ENCODE measurements at regions not wholly inside any gene's neighbourhood (a gene's known extent, or its start where the extent isn't known, plus 50 kb on each side); places are given as distances from the start of the nearest gene placed in this dataset.

- Histone ChIP-seq H3K27me3 (ENCODE audit: control insufficient read depth in 2 of 2, insufficient read depth in 2 of 2, low read length in 2 of 2) (no peaks in the 10 kb centered on the region), H3K4me3 (ENCODE audit: low read length) (no peak overlapping the region), H3K9me3 (ENCODE audit: control insufficient read depth in 2 of 3, low read length in 3 of 3) (no peaks in the 10 kb centered on the region), H3K36me3 (ENCODE audit: control insufficient read depth in 2 of 3, insufficient read depth in 3 of 3, low read length in 3 of 3) (no peaks in the 10 kb centered on the region), H3K27ac (ENCODE audit: low read depth, low read length) (no peak overlapping the region), H3K4me1 (ENCODE audit: control insufficient read depth in 2 of 2, insufficient read depth in 2 of 2, low read length in 2 of 2) (no peaks in the 10 kb centered on the region)
- no peak overlapping the region for H3K4me3 Mint-ChIP-seq
- intact Hi-C loops (cut with micrococcal nuclease): no loop called here
- no peak for ATAC-seq
- DNase-seq: no peak
- no peaks in the 10 kb centered on the region for H3K36me3 Mint-ChIP-seq
- CTCF ChIA-PET: no interaction called here
- H3K4me1 Mint-ChIP-seq: no peaks in the 10 kb centered on the region
- H3K27me3 Mint-ChIP-seq: no peaks in the 10 kb centered on the region
- POLR2A ChIA-PET: no interaction called here
- peaks cover 2 to 46% (median 9%) of the 10 kb centered on the region in 11 donors for H3K9me3 Mint-ChIP-seq
- no peak overlapping the region for H3K27ac Mint-ChIP-seq
Observed at GRCh38 chr6:165042912-165043311, 266.5 kb downstream of the C6orf118 start.

DNA sequence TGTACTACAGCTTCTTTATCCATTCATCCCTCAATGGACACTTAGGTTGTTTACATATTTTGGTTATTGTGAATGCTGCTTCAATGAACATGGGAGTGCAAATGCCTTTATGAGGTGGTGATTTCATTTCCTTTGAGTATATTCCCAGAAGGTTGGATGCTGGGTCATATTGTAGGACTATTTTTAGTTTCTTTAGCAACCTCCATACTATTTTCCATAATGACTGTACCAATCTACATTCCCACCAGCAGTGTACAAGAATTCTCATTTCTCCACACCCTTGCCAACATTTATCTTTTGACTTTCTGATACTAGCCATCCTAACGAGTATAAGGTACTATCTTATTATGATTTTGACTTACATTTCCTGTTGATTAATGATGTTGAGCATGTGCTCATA is 269.0 kb downstream of the C6orf118 start:
- intact Hi-C loops (cut with micrococcal nuclease): no loop called here
- Histone ChIP-seq H3K36me3 (ENCODE audit: control insufficient read depth in 2 of 3, insufficient read depth in 3 of 3, low read length in 3 of 3) (no peaks in the 10 kb centered on the region), H3K9me3 (ENCODE audit: control insufficient read depth in 2 of 3, low read length in 3 of 3) (no peaks in the 10 kb centered on the region), H3K4me3 (ENCODE audit: low read length) (no peak overlapping the region), H3K4me1 (ENCODE audit: control insufficient read depth in 2 of 2, insufficient read depth in 2 of 2, low read length in 2 of 2) (no peaks in the 10 kb centered on the region), H3K27me3 (ENCODE audit: control insufficient read depth in 2 of 2, insufficient read depth in 2 of 2, low read length in 2 of 2) (no peaks in the 10 kb centered on the region), H3K27ac (ENCODE audit: low read depth, low read length) (no peak overlapping the region)
- H3K9me3 Mint-ChIP-seq: peaks cover 3 to 43% (median 9%) of the 10 kb centered on the region in 11 donors
- H3K4me1 Mint-ChIP-seq: no peaks in the 10 kb centered on the region
- no peaks in the 10 kb centered on the region for H3K36me3 Mint-ChIP-seq
- H3K27ac Mint-ChIP-seq: no peak overlapping the region
- CTCF ChIA-PET: no interaction called here
- no peak for ATAC-seq
- H3K27me3 Mint-ChIP-seq: no peaks in the 10 kb centered on the region
- H3K4me3 Mint-ChIP-seq: no peak overlapping the region
- no peak for DNase-seq
- POLR2A ChIA-PET: no interaction called here

- H3K4me1 ChIP-seq (ENCODE audit: control insufficient read depth in 2 of 2, insufficient read depth in 2 of 2, low read length in 2 of 2): no peaks in the 10 kb centered on the region
- Mint-ChIP-seq H3K9me3 (peaks cover 2 to 28% (median 11%) of the 10 kb centered on the region in 11 donors), H3K4me1 (no peaks in the 10 kb centered on the region), H3K4me3 (no peak overlapping the region), H3K27me3 (no peaks in the 10 kb centered on the region), H3K36me3 (peaks cover 0 to 4% (median 0%) of the 10 kb centered on the region in 5 donors), H3K27ac (no peak overlapping the region)
- no peak overlapping the region for H3K4me3 ChIP-seq (ENCODE audit: low read length)
- intact Hi-C loops (cut with micrococcal nuclease): no loop called here
- DNase-seq (no peak), ATAC-seq (no peak)
- POLR2A ChIA-PET: no interaction called here
- no peaks in the 10 kb centered on the region for H3K36me3 ChIP-seq (ENCODE audit: control insufficient read depth in 2 of 3, insufficient read depth in 3 of 3, low read length in 3 of 3)
- H3K27me3 ChIP-seq (ENCODE audit: control insufficient read depth in 2 of 2, insufficient read depth in 2 of 2, low read length in 2 of 2): no peaks in the 10 kb centered on the region
- H3K9me3 ChIP-seq (ENCODE audit: control insufficient read depth in 2 of 3, low read length in 3 of 3): peaks cover 0 to 3% (median 0%) of the 10 kb centered on the region in 3 experiments
- CTCF ChIA-PET: no interaction called here
- no peak overlapping the region for H3K27ac ChIP-seq (ENCODE audit: low read depth, low read length)
Observed at GRCh38 chr6:165034271-165034741, 275.1 kb downstream of the C6orf118 start.

- no peak overlapping the region for H3K4me3 Mint-ChIP-seq
- H3K4me1 ChIP-seq (ENCODE audit: control insufficient read depth in 2 of 2, insufficient read depth in 2 of 2, low read length in 2 of 2): no peaks in the 10 kb centered on the region
- no peak overlapping the region for H3K27ac Mint-ChIP-seq
- H3K4me1 Mint-ChIP-seq: no peaks in the 10 kb centered on the region
- peaks cover 0 to 3% (median 0%) of the 10 kb centered on the region in 3 experiments for H3K9me3 ChIP-seq (ENCODE audit: control insufficient read depth in 2 of 3, low read length in 3 of 3)
- no peak for DNase-seq
- intact Hi-C loops (cut with micrococcal nuclease): no loop called here
- H3K9me3 Mint-ChIP-seq: peaks cover 2 to 20% (median 11%) of the 10 kb centered on the region in 11 donors
- ChIA-PET POLR2A (no interaction called here), CTCF (no interaction called here)
- no peaks in the 10 kb centered on the region for H3K36me3 ChIP-seq (ENCODE audit: control insufficient read depth in 2 of 3, insufficient read depth in 3 of 3, low read length in 3 of 3)
- no peaks in the 10 kb centered on the region for H3K27me3 Mint-ChIP-seq
- no peak overlapping the region for H3K27ac ChIP-seq (ENCODE audit: low read depth, low read length)
- H3K36me3 Mint-ChIP-seq: peaks cover 0 to 4% (median 0%) of the 10 kb centered on the region in 5 donors
- no peaks in the 10 kb centered on the region for H3K27me3 ChIP-seq (ENCODE audit: control insufficient read depth in 2 of 2, insufficient read depth in 2 of 2, low read length in 2 of 2)
- no peak overlapping the region for H3K4me3 ChIP-seq (ENCODE audit: low read length)
- no peak for ATAC-seq
Observed at GRCh38 chr6:165031502-165031901, 277.9 kb downstream of the C6orf118 start.

DNA sequence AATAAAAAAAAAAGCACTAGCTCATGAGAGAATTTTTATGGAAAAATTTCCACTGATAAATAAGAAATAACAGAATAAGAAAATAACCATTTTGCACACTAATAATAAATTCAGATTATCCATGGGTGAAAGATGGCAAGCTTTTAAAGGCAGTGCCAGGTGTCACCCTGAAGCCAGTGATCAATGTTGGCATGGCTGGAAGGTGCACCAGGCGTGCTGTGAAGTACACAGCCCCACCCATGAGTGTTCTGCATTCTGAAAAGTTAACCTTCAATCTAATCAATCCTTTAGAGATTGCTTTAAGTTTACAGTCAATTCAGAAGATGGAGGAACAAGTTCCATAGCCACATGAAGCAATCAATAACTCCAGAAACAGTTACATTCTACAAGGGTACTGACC is 284.4 kb downstream of the C6orf118 start:
- intact Hi-C loops (cut with micrococcal nuclease): no loop called here
- no peaks in the 10 kb centered on the region for H3K27me3 ChIP-seq (ENCODE audit: control insufficient read depth in 2 of 2, insufficient read depth in 2 of 2, low read length in 2 of 2)
- ATAC-seq: no peak

DNA sequence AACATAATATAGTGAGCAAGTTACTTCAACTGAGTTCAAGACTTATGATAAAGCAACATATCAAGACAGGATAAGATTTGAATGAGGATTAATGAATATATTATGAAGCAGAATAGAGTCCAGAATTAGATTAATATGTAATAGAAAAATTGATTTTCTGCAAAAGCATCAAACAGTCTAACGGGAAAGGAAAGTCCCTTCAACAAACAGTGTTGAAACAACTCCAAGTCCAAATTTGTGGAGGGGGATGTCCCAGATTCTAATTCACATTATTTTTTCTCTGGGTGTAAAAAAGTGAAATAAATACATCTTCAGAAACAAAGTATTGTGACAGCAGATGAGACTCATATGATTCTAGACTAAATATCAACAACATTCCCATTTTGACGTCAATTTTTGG is 289.7 kb downstream of the C6orf118 start:
- H3K4me3 ChIP-seq (ENCODE audit: low read length): no peak overlapping the region
- H3K27ac ChIP-seq (ENCODE audit: low read depth, low read length): no peak overlapping the region
- H3K9me3 ChIP-seq (ENCODE audit: control insufficient read depth in 2 of 3, low read length in 3 of 3): no peaks in the 10 kb centered on the region
- Mint-ChIP-seq H3K36me3 (no peaks in the 10 kb centered on the region), H3K4me3 (no peak overlapping the region), H3K9me3 (peaks cover 1 to 14% (median 4%) of the 10 kb centered on the region in 11 donors), H3K27ac (no peak overlapping the region), H3K4me1 (no peaks in the 10 kb centered on the region), H3K27me3 (no peaks in the 10 kb centered on the region)
- no peaks in the 10 kb centered on the region for H3K4me1 ChIP-seq (ENCODE audit: control insufficient read depth in 2 of 2, insufficient read depth in 2 of 2, low read length in 2 of 2)
- intact Hi-C loops (cut with micrococcal nuclease): no loop called here
- ChIA-PET CTCF (no interaction called here), POLR2A (no interaction called here)
- no peaks in the 10 kb centered on the region for H3K27me3 ChIP-seq (ENCODE audit: control insufficient read depth in 2 of 2, insufficient read depth in 2 of 2, low read length in 2 of 2)
- ATAC-seq (no peak), DNase-seq (no peak)
- no peaks in the 10 kb centered on the region for H3K36me3 ChIP-seq (ENCODE audit: control insufficient read depth in 2 of 3, insufficient read depth in 3 of 3, low read length in 3 of 3)

More for the DNA sequence above, 284.4 kb downstream of the C6orf118 start:
- Mint-ChIP-seq H3K4me3 (no peak overlapping the region), H3K27me3 (no peaks in the 10 kb centered on the region), H3K4me1 (no peaks in the 10 kb centered on the region), H3K9me3 (peaks cover 0 to 14% (median 3%) of the 10 kb centered on the region in 11 donors), H3K36me3 (no peaks in the 10 kb centered on the region), H3K27ac (no peak overlapping the region)
- ChIA-PET POLR2A (no interaction called here), CTCF (no interaction called here)
- Histone ChIP-seq H3K4me3 (ENCODE audit: low read length) (no peak overlapping the region), H3K4me1 (ENCODE audit: control insufficient read depth in 2 of 2, insufficient read depth in 2 of 2, low read length in 2 of 2) (no peaks in the 10 kb centered on the region), H3K36me3 (ENCODE audit: control insufficient read depth in 2 of 3, insufficient read depth in 3 of 3, low read length in 3 of 3) (no peaks in the 10 kb centered on the region), H3K9me3 (ENCODE audit: control insufficient read depth in 2 of 3, low read length in 3 of 3) (no peaks in the 10 kb centered on the region), H3K27ac (ENCODE audit: low read depth, low read length) (no peak overlapping the region)
- no peak for DNase-seq

DNA sequence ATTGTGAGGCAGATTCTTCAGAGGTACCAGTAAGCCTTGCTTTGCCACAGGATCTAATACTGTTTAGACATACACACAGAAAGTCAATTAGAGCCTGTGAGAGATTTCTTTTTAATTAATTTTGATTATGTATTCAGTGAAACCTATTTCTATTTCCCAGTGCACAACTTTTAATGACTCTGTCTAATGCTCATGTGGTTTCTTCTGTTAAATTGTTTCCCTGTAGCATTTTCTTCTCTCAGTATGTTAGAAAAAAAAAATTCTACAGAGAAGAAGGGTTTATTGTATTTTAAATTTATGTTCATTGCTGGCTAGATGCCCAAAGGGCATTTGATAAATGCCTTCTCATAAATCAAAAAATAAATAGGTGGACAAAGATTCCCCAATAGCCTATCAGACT is 293.7 kb downstream of the C6orf118 start:
- peaks cover 0 to 13% (median 5%) of the 10 kb centered on the region in 11 donors for H3K9me3 Mint-ChIP-seq
- no peaks in the 10 kb centered on the region for H3K4me1 ChIP-seq (ENCODE audit: control insufficient read depth in 2 of 2, insufficient read depth in 2 of 2, low read length in 2 of 2)
- no peak overlapping the region for H3K27ac Mint-ChIP-seq
- H3K4me1 Mint-ChIP-seq: no peaks in the 10 kb centered on the region
- ChIA-PET CTCF (no interaction called here), POLR2A (no interaction called here)
- no peak overlapping the region for H3K27ac ChIP-seq (ENCODE audit: low read depth, low read length)
- no peak overlapping the region for H3K4me3 ChIP-seq (ENCODE audit: low read length)
- H3K4me3 Mint-ChIP-seq: no peak overlapping the region
- H3K27me3 Mint-ChIP-seq: no peaks in the 10 kb centered on the region
- H3K36me3 Mint-ChIP-seq: no peaks in the 10 kb centered on the region
- ATAC-seq: no peak
- DNase-seq: no peak
- intact Hi-C loops (cut with micrococcal nuclease): no loop called here
- H3K27me3 ChIP-seq (ENCODE audit: control insufficient read depth in 2 of 2, insufficient read depth in 2 of 2, low read length in 2 of 2): no peaks in the 10 kb centered on the region
- H3K9me3 ChIP-seq (ENCODE audit: control insufficient read depth in 2 of 3, low read length in 3 of 3): no peaks in the 10 kb centered on the region
- H3K36me3 ChIP-seq (ENCODE audit: control insufficient read depth in 2 of 3, insufficient read depth in 3 of 3, low read length in 3 of 3): no peaks in the 10 kb centered on the region
